GM18861 (cell line): ENCODE measurements at regions not wholly inside any gene's neighbourhood (a gene's known extent, or its start where the extent isn't known, plus 50 kb on each side); places are given as distances from the start of the nearest gene placed in this dataset.

Experiments used
- ATAC-seq: cut with Tn5 transposase; IDR thresholded peaks from one replicate; pipeline ENCODE4 v1.9.1; 2021; ENCODE audit not compliant: unreplicated experiment

DNA sequence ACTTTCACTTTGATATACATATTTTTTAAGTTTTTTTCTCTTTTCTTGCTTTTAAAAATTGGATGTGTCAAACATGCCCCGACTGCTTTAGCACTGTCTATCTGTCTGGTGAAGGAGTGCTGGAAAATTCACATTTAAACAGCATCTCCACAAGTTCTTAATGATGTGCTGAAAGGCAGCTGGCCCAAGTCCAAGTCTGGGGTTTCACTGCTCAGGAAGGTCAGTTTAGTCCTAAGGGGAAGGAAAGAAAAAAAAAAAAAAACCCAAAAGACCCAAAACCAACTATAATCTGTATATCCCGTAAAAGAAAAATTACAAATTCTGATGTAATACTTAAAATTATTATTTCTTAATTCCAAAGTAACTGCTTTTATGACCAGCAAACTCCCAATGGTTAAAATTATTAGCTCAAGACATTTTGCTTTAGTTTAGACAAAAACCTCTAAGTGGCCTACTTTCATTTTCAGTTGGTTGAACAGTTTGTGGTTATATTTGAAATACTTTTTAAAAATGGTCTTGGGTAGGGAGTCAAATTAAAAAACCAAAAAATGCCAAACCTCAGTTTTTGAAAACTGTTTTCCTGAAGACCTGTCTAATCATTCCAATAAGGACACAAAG, 79.5 kb upstream of the PREP start:
- ATAC-seq, result no peak

- no peak for ATAC-seq
Observed at GRCh38 chr6:105476978-105477377, 74.1 kb upstream of the PREP start.

DNA sequence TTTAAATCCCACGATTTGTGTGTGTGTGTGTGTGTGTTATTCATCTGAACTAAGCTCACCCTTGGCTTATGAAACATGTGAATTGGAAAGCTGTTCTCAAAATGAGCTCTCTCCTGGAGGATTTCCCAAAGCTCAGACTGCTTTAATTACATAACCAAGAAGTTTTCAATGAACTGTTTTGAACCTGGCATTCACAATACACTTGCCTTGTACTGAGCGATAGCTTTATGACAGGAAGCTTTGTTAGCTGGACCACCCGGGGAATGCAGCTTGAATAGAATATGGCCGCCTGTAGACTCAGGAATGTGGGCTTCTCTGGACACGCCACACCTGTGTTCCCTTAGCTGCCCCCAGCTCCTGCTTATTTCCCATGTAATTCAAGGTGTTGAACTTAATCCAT, 71.4 kb upstream of the PREP start:
- ATAC-seq, result no peak

DNA sequence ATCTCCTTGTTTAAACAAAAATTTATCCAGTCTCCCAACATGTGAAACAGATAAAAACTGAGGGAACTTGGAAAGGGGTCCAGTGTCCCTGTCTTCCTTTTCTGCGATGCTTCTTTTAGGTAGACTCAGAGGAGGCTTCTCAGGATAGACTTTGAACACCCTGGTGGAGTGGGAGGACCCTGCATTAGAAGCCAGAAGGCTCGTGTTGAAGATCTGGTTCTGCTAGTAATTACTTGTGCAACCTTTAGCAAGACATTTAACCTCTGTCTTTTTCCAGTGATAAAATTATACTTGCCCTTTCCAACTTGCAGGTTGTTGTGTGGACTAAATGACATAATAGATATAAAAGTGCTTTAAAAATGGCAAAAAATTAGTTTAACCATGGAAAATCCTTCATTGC, 67.1 kb upstream of the PREP start:
- no peak for ATAC-seq

DNA sequence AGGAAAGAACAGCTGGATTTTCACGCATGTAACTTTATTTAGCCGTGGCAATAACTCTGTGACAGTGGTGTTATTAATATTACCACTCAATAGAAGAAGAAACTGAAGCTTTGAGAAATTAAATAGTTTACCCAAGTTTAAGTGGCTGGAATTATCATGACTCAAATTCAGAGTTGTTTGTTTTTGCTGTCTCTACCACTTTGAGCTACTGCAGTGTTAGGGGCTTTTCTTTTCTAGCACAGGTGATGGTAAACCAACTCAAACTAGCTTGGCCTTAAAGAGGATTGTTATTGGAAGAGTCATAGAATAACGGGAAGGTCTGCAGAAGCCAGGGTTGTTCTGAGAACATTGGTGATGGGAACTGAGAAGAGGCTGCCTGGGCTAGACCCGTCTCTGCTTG, 66.0 kb upstream of the PREP start:
- no peak for ATAC-seq

- no peak for ATAC-seq
Observed at GRCh38 chr6:105460860-105461259, 58.0 kb upstream of the PREP start.

- no peak for ATAC-seq
Observed at GRCh38 chr6:105459864-105460263, 57.0 kb upstream of the PREP start.

GRCh38 chr6:105459049-105459448, 56.2 kb upstream of the PREP start:
- ATAC-seq, result peak; percentile 94

- no peak for ATAC-seq
Observed at GRCh38 chr6:105458551-105458950, 55.7 kb upstream of the PREP start.

DNA sequence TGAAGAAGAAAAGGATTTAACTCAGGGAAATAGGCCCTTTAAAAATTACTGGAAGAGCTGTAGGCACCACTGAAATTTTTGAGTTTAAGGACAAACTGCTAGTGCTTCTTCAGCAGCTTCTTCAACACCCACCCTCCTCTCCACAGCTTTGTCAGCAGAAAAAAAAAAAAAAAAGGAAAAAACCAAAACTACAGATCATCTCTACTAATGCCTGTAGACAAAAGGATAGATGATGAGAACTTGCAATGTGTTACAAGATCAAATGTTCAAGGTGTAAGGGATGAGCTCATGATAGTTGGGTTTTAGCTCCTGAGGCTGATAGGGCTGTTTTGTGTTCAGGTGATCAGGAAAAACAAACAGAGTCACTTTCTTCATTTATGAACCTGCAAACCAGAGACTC, 55.2 kb upstream of the PREP start:
- no peak for ATAC-seq

GRCh38 chr6:105453968-105454367, 51.1 kb upstream of the PREP start:
- ATAC-seq, result no peak

- ATAC-seq, result no peak
Observed at GRCh38 chr6:105452924-105453756, 50.3 kb upstream of the PREP start.
